SIG-M5 treated with dmso at 0.1 percent for 504 hours (cell line): ENCODE measurements at regions not wholly inside any gene's neighbourhood (a gene's known extent, or its start where the extent isn't known, plus 50 kb on each side); places are given as distances from the start of the nearest gene placed in this dataset.
A peak's percentile ranks its signal among the peaks of the same experiment; 100 is the strongest.
"Not testable (repeated sequence)": the region's sequence is repeated elsewhere in the genome, so short reads cannot be mapped to it uniquely, and the experiment has no call there.

Source experiments
- DNase-seq: peaks from one replicate; lab custom pipeline; 2025; ENCODE audit not compliant: unreplicated experiment; lab: John Stamatoyannopoulos, UW

- no peak for DNase-seq
Observed at GRCh38 chr4:126386512-126386911, 1071.8 kb downstream of the FAT4 start.

GRCh38 chr4:126395664-126396063 is 1080.9 kb downstream of the FAT4 start:
- DNase-seq, result no peak

- DNase-seq, result no peak
Observed at GRCh38 chr4:126396121-126396520, 1081.4 kb downstream of the FAT4 start.

- no peak for DNase-seq
Observed at GRCh38 chr4:126396703-126397102, 1081.9 kb downstream of the FAT4 start.

GRCh38 chr4:126404549-126404948 is 1089.8 kb downstream of the FAT4 start:
- no peak for DNase-seq

- DNase-seq, result peak; percentile 14
Observed at GRCh38 chr4:126405369-126405982, 1090.7 kb downstream of the FAT4 start.

- no peak for DNase-seq
Observed at GRCh38 chr4:126409746-126410145, 1095.0 kb downstream of the FAT4 start.

- no peak for DNase-seq
Observed at GRCh38 chr4:126411047-126411446, 1096.3 kb downstream of the FAT4 start.

- not testable (repeated sequence) for DNase-seq
Observed at GRCh38 chr4:126412310-126412709, 1097.6 kb downstream of the FAT4 start.

- no peak for DNase-seq
Observed at GRCh38 chr4:126414741-126415140, 1100.0 kb downstream of the FAT4 start.

- DNase-seq, result no peak
Observed at GRCh38 chr4:126419266-126419665, 1104.5 kb downstream of the FAT4 start.

- DNase-seq, result no peak
Observed at GRCh38 chr4:126427853-126428252, 1113.1 kb downstream of the FAT4 start.

GRCh38 chr4:126431049-126431448 is 1116.3 kb downstream of the FAT4 start:
- no peak for DNase-seq

- no peak for DNase-seq
Observed at GRCh38 chr4:126435491-126435890, 1120.7 kb downstream of the FAT4 start.

- no peak for DNase-seq
Observed at GRCh38 chr4:126440297-126440696, 1125.5 kb downstream of the FAT4 start.

GRCh38 chr4:126441173-126442035 is 1126.6 kb downstream of the FAT4 start:
- no peak for DNase-seq

- no peak for DNase-seq
Observed at GRCh38 chr4:126445596-126445995, 1130.8 kb downstream of the FAT4 start.

GRCh38 chr4:126446917-126447316 is 1132.2 kb downstream of the FAT4 start:
- DNase-seq, result no peak

GRCh38 chr4:126448086-126448845 is 1133.5 kb downstream of the FAT4 start:
- no peak for DNase-seq

GRCh38 chr4:126451237-126451873 is 1136.6 kb downstream of the FAT4 start:
- no peak for DNase-seq

GRCh38 chr4:126455865-126456264 is 1141.1 kb downstream of the FAT4 start:
- DNase-seq, result no peak
